Suprapubic skin (tissue), 4 donors: ENCODE measurements at regions not wholly inside any gene's neighbourhood (a gene's known extent, or its start where the extent isn't known, plus 50 kb on each side); places are given as distances from the start of the nearest gene placed in this dataset.
"Not testable (repeated sequence)": the region's sequence is repeated elsewhere in the genome, so short reads cannot be mapped to it uniquely, and the experiment has no call there.

Experiments used
- DNase-seq, 2 donors: peaks; one replicate each; pipeline ENCODE4 v3.0.0-alpha.2; 2019; ENCODE audit warnings: low spot score in 2 of 2
- H3K27ac ChIP-seq: fragments of 200-600 bp; sonication (generic); one replicate; pipeline ENCODE4 v1.5.1; 2019
- H3K27me3 ChIP-seq: fragments of 200-600 bp; sonication (generic); one replicate; pipeline ENCODE4 v1.5.1; 2019
- H3K36me3 ChIP-seq: fragments of 200-600 bp; sonication (generic); one replicate; pipeline ENCODE4 v1.5.1; 2019
- H3K4me1 ChIP-seq: fragments of 200-600 bp; sonication (generic); one replicate; pipeline ENCODE4 v1.5.1; 2019
- H3K4me3 ChIP-seq: fragments of 200-600 bp; sonication (generic); one replicate; pipeline ENCODE4 v1.5.1; 2019; ENCODE audit warnings: mild to moderate bottlenecking
- H3K9me3 ChIP-seq: fragments of 200-600 bp; sonication (generic); one replicate; pipeline ENCODE4 v1.5.1; 2019
- CTCF ChIP-seq, 2 donors: fragments of 200-600 bp in 1 of 2; fragments of 450-650 bp in 1 of 2; sonication (generic) in 1 of 2; IDR thresholded peaks; one replicate each; pipeline ENCODE4 v1.5.1; 2016 to 2019; ENCODE audit warnings: antibody characterized with exemption in 2 of 2, mild to moderate bottlenecking in 1 of 2, moderate library complexity in 1 of 2
- EP300 ChIP-seq: sonication (generic); formaldehyde crosslinking; IDR thresholded peaks from one replicate; pipeline ENCODE4 v1.6.1; 2017; ENCODE audit warnings: antibody characterized with exemption
- POLR2A ChIP-seq, 2 donors: fragments of 450-650 bp; IDR thresholded peaks; one replicate each; pipeline ENCODE4 v1.6.1; 2017; ENCODE audit warnings: antibody characterized with exemption in 2 of 2, mild to moderate bottlenecking in 2 of 2, moderate library complexity in 2 of 2
- POLR2AphosphoS5 ChIP-seq, 3 donors: sonication (generic); formaldehyde crosslinking; IDR thresholded peaks; one replicate each; pipeline ENCODE4 v1.6.1; 2017; ENCODE audit warnings: antibody characterized with exemption in 3 of 3
- WGBS: methylation state at CpG from one replicate; pipeline ENCODE4 v1.1.5; 2018; 5-methylcytosine and 5-hydroxymethylcytosine counted together

- TF ChIP-seq POLR2A (IDR thresholded peaks at IDR 0.05) = no peak
- TF ChIP-seq EP300 = no peak
- no peak for TF ChIP-seq POLR2AphosphoS5 (IDR thresholded peaks at IDR 0.05)
- no peak overlapping the region for H3K27ac ChIP-seq
- H3K27me3 ChIP-seq = no peaks in the 10 kb centered on the region
- no peaks in the 10 kb centered on the region for H3K36me3 ChIP-seq
- no peaks in the 10 kb centered on the region for H3K9me3 ChIP-seq
- H3K4me3 ChIP-seq = no peak overlapping the region
- no peak for DNase-seq
- no peaks in the 10 kb centered on the region for H3K4me1 ChIP-seq
- WGBS = 75% methylated on average over 9 of the region's 9 CpGs
These were observed 769.6 kb downstream of the UQCRFS1 start for GRCh38 chr19:28443361-28443760.

DNA sequence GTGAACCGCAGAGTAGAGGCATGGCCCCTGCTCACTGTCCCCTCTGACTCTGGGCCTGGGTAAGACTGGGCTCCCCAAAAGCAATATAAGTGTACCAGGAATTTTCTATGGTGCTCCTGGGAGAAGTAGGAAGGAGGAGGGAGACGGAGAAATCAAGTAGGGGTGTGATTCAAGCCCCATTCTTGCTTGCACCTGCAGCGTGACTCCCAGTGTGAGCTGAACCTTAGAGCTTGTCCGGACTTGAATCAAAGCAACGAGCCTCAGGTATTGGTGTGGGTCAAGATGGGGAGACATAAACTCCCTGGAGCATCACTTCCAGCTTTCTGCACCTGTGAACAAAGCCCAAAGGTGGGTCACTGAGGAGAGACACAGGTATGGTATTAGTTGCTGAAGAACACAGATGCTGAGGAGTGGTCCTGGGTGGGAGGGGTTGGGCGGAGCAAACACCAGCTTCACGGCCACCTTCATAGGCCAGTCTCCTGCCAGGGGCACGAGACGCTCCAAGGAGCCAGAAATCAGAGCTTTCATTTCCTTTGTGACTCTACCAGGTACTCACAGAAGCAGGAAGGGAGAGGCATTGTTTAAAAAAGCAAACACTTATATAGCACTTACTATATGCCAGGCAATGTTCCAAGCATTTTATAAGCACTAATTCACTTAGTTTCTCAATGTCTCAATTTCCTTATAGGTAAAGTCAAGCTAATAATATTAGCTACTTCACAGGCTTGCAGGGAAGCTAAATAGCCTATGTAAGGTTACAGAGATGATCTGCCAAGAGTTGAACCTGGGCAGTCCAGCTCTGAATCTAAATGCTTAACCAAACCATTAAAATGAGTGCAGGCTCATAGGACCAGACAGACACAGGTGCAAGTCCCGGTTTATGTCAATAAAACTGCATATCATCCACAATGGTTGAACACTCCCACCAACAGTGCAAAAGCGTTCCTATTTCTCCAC, 775.3 kb downstream of the UQCRFS1 start:
- Histone ChIP-seq H3K4me3 (no peak overlapping the region), H3K36me3 (no peaks in the 10 kb centered on the region), H3K9me3 (no peaks in the 10 kb centered on the region), H3K4me1 (no peaks in the 10 kb centered on the region), H3K27me3 (no peaks in the 10 kb centered on the region), H3K27ac (no peak overlapping the region)
- DNase-seq = no peak
- WGBS = 66% methylated on average over 11 of the region's 11 CpGs
- TF ChIP-seq POLR2A (IDR thresholded peaks at IDR 0.05) (no peak), POLR2AphosphoS5 (IDR thresholded peaks at IDR 0.05) (no peak)

- H3K4me3 ChIP-seq = no peak overlapping the region
- 91% methylated on average over 4 of the region's 4 CpGs for WGBS
- DNase-seq = no peak
- no peaks in the 10 kb centered on the region for H3K4me1 ChIP-seq
- no peak overlapping the region for H3K27ac ChIP-seq
- H3K36me3 ChIP-seq = no peaks in the 10 kb centered on the region
- no peaks in the 10 kb centered on the region for H3K9me3 ChIP-seq
- H3K27me3 ChIP-seq = no peaks in the 10 kb centered on the region
- TF ChIP-seq CTCF (IDR thresholded peaks at IDR 0.05) = no peak
- no peak for TF ChIP-seq POLR2AphosphoS5 (IDR thresholded peaks at IDR 0.05)
- no peak for TF ChIP-seq EP300
- TF ChIP-seq POLR2A (IDR thresholded peaks at IDR 0.05) = no peak
These were observed 776.6 kb downstream of the UQCRFS1 start for GRCh38 chr19:28436320-28436719.

DNA sequence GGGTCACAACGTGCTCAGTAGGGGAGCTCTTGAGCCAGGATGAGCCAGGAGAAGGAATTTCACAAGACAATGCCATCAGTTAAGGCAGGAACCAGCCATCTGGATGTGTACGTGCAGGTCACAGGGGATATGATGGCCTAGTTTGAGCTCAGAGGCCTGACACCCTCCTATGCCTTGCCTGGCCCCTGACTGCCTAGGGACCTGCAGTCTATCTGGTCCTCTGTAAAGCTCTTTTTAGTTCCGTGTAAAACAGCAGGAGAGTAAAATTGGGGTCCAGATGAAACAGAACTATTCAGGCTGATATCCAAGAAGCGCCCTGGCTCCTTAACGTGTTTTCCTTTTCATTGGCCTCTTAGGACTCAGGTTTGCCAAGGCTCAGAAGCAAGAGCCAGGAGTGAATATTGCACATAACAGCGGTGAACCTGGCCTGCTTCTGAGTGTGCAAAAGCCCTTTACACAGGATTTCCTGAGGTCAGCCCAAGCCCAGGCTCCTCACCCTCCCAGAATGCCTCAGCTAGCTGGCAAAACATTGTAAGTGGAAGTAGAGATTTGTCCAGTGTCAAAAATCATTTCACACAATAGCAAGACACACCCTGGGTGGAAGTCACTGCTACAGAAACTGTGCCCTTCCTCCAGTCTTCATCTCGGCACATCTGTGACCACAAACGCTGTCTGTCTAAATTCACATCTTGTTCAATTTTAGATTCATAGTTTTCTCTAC, 777.2 kb downstream of the UQCRFS1 start:
- no peak for DNase-seq
- WGBS = 68% methylated on average over 8 of the region's 8 CpGs
- no peak overlapping the region for H3K27ac ChIP-seq

GRCh38 chr19:28434794-28435193, 778.2 kb downstream of the UQCRFS1 start:
- not testable (repeated sequence) for H3K27me3 ChIP-seq, H3K4me3 ChIP-seq, H3K4me1 ChIP-seq, H3K9me3 ChIP-seq, H3K27ac ChIP-seq, DNase-seq, H3K36me3 ChIP-seq
- WGBS = 84% methylated on average over 9 of the region's 9 CpGs

More for the DNA sequence above, 777.2 kb downstream of the UQCRFS1 start:
- no peak for TF ChIP-seq CTCF (IDR thresholded peaks at IDR 0.05)
- no peak for TF ChIP-seq POLR2A (IDR thresholded peaks at IDR 0.05)
- no peak for TF ChIP-seq EP300
- no peak for TF ChIP-seq POLR2AphosphoS5 (IDR thresholded peaks at IDR 0.05)
- H3K4me1 ChIP-seq = no peaks in the 10 kb centered on the region
- H3K36me3 ChIP-seq = no peaks in the 10 kb centered on the region
- H3K9me3 ChIP-seq = no peaks in the 10 kb centered on the region
- H3K4me3 ChIP-seq = no peak overlapping the region
- H3K27me3 ChIP-seq = no peaks in the 10 kb centered on the region

- not testable (repeated sequence) for DNase-seq, H3K36me3 ChIP-seq, H3K4me1 ChIP-seq, H3K4me3 ChIP-seq, H3K9me3 ChIP-seq, H3K27me3 ChIP-seq, H3K27ac ChIP-seq
- WGBS = 86% methylated on average over 5 of the region's 5 CpGs
These were observed 778.6 kb downstream of the UQCRFS1 start for GRCh38 chr19:28434365-28434764.

- H3K4me3 ChIP-seq, H3K27me3 ChIP-seq, DNase-seq, H3K9me3 ChIP-seq, H3K27ac ChIP-seq, H3K4me1 ChIP-seq, H3K36me3 ChIP-seq: not testable (repeated sequence)
- WGBS = 78% methylated on average over 3 of the region's 4 CpGs
These were observed 779.8 kb downstream of the UQCRFS1 start for GRCh38 chr19:28433166-28433565.
